Duodenal mucosa (tissue), 2 donors: ENCODE measurements at regions not wholly inside any gene's neighbourhood (a gene's known extent, or its start where the extent isn't known, plus 50 kb on each side); places are given as distances from the start of the nearest gene placed in this dataset.

Source experiments
- H3K27ac ChIP-seq: one replicate; pipeline ENCODE4 v1.7.0; 2013; ENCODE audit warnings: low read depth, low read length
- H3K27me3 ChIP-seq, 2 donors: one replicate each; pipeline ENCODE4 v1.7.0; 2013; ENCODE audit warnings: low read length in 2 of 2, control low read depth in 1 of 2; ENCODE audit not compliant: insufficient read depth in 2 of 2, control insufficient read depth in 1 of 2
- H3K36me3 ChIP-seq, 2 donors: one replicate each; pipeline ENCODE4 v1.7.0; 2013; ENCODE audit warnings: low read length in 2 of 2, control low read depth in 1 of 2; ENCODE audit not compliant: insufficient read depth in 2 of 2, control insufficient read depth in 1 of 2
- H3K4me1 ChIP-seq, 2 donors: one replicate each; pipeline ENCODE4 v1.7.0; 2013; ENCODE audit warnings: low read length in 2 of 2, control low read depth in 1 of 2; ENCODE audit not compliant: insufficient read depth in 2 of 2, control insufficient read depth in 1 of 2
- H3K4me3 ChIP-seq, 2 donors: one replicate each; pipeline ENCODE4 v1.7.0; 2013; ENCODE audit warnings: low read length in 2 of 2, low read depth in 1 of 2
- H3K9ac ChIP-seq, 2 donors: one replicate each; pipeline ENCODE4 v1.7.0; 2013; ENCODE audit warnings: low read length in 2 of 2, low read depth in 1 of 2
- H3K9me3 ChIP-seq, 2 donors: one replicate each; pipeline ENCODE4 v1.7.0; 2013; ENCODE audit warnings: low read length in 2 of 2, control low read depth in 1 of 2; ENCODE audit not compliant: control insufficient read depth in 1 of 2

DNA sequence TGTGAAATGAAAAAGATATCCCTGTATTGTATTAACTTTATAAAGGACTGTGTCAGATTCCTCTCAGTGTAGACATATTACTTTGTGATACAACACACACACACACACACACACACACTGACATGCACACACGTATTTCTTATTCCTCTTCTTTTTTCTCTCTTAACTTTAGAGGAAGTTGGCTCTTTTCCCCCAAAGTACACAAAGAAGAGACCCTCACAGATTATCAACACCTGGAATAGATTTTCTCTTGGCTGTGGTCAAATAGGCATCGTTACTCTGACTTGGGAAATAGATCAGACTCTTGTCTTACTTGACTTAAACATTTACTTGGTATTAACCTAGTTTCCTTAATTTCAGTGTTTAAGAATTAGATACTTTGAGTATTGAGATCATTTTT lies 792.8 kb downstream of the ADGRL2 start:
- no peak overlapping the region for H3K27ac ChIP-seq
- no peaks in the 10 kb centered on the region for H3K4me1 ChIP-seq
- peaks cover 0 to 5% of the 10 kb centered on the region in 2 donors for H3K9me3 ChIP-seq
- H3K36me3 ChIP-seq: no peaks in the 10 kb centered on the region
- H3K27me3 ChIP-seq: no peaks in the 10 kb centered on the region
- H3K4me3 ChIP-seq: no peak overlapping the region
- no peak overlapping the region for H3K9ac ChIP-seq

DNA sequence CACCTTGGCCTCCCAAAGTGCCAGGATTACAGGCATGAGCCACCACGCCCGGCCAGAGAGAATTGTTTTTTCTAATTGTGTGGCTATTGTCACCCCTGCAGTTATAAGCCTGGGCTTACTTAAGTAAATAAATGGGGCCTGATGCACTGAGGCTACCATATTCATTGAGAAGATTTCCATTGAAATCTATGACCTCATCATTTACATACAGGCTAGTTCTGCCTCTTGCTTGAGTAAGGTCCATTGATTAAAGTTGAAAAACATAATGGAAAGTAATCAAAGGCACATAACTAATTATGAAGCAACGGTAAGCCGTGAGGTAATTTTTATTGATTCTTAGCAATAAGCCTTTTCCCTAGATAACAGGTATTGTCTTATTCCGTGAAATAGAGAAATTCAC lies 788.9 kb downstream of the ADGRL2 start:
- no peak overlapping the region for H3K4me3 ChIP-seq

DNA sequence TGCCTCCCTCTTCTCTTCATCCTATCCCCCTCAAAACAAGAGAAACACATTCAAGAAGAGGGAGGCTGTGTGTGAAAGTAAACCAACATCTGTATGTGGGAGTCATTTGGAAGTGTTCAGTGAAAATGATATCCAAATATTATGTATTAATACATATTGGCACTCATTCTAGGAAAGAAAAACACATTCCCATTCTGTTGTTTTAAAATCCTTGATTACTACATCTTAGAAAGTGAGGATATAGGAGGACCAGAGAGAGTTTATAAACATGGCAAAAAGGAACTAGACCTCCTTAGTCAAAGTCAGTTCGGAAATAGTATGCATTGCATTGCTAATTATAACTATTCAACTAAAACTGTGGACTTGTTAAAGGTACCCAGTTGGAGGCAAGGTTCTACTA lies 786.6 kb downstream of the ADGRL2 start:
- Histone ChIP-seq H3K9ac (no peak overlapping the region), H3K4me1 (no peaks in the 10 kb centered on the region), H3K27ac (no peak overlapping the region), H3K36me3 (no peaks in the 10 kb centered on the region), H3K4me3 (no peak overlapping the region), H3K9me3 (peaks cover 0 to 5% of the 10 kb centered on the region in 2 donors), H3K27me3 (no peaks in the 10 kb centered on the region)

More for the DNA sequence above, 788.9 kb downstream of the ADGRL2 start:
- Histone ChIP-seq H3K36me3 (no peaks in the 10 kb centered on the region), H3K9ac (no peak overlapping the region), H3K27ac (no peak overlapping the region), H3K4me1 (no peaks in the 10 kb centered on the region), H3K27me3 (no peaks in the 10 kb centered on the region), H3K9me3 (peaks cover 0 to 5% of the 10 kb centered on the region in 2 donors)

DNA sequence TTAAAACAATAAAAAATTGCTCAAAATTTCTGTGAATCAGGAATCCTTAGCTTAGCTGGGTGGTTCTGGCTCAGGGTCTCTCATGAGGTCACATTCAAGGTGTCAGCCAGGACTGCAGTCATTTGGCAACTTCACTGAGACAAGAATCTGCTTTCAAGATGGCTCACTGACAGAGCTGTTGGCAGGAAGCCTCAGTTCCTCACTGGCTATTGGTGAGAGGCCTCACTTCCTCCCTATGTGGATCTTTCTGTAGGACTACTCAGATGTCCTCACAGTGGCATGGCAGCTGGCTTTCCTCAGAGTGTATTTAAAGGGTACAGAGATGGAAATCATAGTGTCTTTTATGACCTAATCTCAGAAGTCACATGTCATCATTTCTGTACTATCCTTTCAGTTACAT lies 785.7 kb downstream of the ADGRL2 start:
- H3K9me3 ChIP-seq: peaks cover 0 to 3% of the 10 kb centered on the region in 2 donors
- no peak overlapping the region for H3K27ac ChIP-seq
- no peaks in the 10 kb centered on the region for H3K36me3 ChIP-seq
- no peaks in the 10 kb centered on the region for H3K4me1 ChIP-seq
- no peaks in the 10 kb centered on the region for H3K27me3 ChIP-seq
- H3K4me3 ChIP-seq: no peak overlapping the region
- H3K9ac ChIP-seq: no peak overlapping the region

DNA sequence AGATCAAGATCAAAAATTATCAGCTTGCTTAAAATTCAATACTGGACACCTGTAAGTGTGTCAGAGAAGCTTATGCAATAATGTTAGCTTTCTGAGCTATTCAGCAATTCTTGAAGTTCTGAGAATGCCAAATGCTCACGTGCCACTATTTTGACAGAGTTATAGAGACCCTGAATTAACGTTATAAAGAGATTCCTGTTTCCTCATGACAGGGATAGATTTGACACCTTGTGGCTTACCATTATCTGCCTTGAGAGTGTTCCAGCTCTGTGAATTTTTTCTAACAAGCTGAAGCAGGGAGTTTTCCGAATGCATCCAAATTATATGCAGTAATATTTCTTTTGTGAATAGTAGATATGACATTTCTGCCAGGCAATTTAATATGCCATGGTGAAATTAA lies 781.6 kb downstream of the ADGRL2 start:
- H3K4me3 ChIP-seq: no peak overlapping the region
- no peak overlapping the region for H3K27ac ChIP-seq
- H3K27me3 ChIP-seq: no peaks in the 10 kb centered on the region
- no peaks in the 10 kb centered on the region for H3K9me3 ChIP-seq
- H3K36me3 ChIP-seq: no peaks in the 10 kb centered on the region
- H3K9ac ChIP-seq: no peak overlapping the region
- no peaks in the 10 kb centered on the region for H3K4me1 ChIP-seq

DNA sequence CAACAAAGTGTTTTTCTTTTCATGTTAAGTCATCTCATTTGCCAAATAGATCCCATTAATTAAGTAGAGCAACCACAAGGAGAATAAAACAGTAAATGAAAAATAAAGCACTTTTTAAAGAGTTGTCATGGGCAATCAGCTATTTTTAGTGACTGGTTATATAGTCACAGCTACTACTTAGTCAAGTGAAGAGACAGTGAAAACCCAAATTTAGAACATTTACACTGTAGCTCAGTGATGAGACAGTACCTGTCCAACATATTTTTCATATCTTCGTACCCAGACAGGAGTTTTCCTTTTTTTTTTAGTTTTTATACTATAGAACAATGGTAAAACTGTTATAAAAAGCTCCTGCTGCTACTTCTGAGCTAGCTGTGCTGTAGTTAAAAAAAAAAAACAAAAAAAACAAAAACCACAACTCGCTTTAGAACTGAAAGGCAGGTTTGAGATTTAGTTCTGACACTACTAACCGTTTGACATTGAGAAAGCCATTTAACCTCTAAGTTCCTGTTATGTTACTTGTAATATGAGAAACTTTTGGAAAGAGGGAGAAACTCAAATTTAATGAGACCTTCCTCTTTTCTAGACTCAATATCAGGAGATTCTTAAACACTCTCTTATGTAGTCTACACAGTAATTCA lies 777.5 kb downstream of the ADGRL2 start:
- no peaks in the 10 kb centered on the region for H3K36me3 ChIP-seq
- no peaks in the 10 kb centered on the region for H3K4me1 ChIP-seq
- H3K9ac ChIP-seq: no peak overlapping the region
- no peaks in the 10 kb centered on the region for H3K9me3 ChIP-seq
- H3K27me3 ChIP-seq: no peaks in the 10 kb centered on the region
- H3K27ac ChIP-seq: no peak overlapping the region
- no peak overlapping the region for H3K4me3 ChIP-seq

DNA sequence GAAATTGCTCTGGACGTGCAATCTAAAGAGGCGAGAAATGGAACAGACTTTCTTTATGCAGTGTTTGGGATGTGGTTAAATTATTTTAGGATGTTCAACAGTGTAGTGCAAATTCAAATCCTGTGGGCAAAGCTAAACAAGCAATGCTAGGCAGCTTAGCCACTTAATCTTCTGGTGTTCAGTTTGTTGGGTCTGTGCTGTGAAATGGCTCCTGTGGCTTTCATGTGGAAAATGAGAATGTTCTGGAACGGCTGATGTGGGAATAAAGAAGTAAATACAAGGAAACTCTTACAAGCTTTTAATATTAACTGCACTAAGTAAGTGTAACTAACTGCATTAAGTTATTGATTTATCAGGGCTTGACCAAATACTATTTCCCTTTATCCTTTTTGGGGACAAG lies 766.6 kb downstream of the ADGRL2 start:
- no peaks in the 10 kb centered on the region for H3K9me3 ChIP-seq
- no peak overlapping the region for H3K4me3 ChIP-seq
- H3K36me3 ChIP-seq: no peaks in the 10 kb centered on the region
- no peaks in the 10 kb centered on the region for H3K27me3 ChIP-seq
- H3K9ac ChIP-seq: no peak overlapping the region
- H3K4me1 ChIP-seq: no peaks in the 10 kb centered on the region
- no peak overlapping the region for H3K27ac ChIP-seq

DNA sequence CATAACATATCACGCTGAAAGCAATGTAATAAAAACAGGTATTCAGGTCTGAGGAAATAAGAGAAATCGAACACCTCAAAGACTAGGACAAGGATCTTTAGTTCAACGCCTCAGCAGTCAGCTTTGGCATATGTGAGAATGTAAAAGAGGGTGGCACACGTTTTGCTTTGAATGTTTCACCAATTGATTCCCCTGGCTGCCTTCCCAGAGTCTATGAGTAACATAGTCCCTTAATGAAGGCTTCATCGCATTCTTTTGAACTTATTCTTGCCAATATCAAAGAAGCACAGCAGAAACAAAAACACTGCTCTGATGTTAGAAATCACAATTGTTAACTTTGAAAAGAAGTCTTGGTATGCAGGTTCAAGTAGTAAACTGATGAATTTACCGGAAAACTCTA lies 764.8 kb downstream of the ADGRL2 start:
- Histone ChIP-seq H3K27ac (no peak overlapping the region), H3K27me3 (no peaks in the 10 kb centered on the region), H3K4me3 (no peak overlapping the region), H3K36me3 (no peaks in the 10 kb centered on the region), H3K9ac (no peak overlapping the region), H3K9me3 (no peaks in the 10 kb centered on the region), H3K4me1 (no peaks in the 10 kb centered on the region)

DNA sequence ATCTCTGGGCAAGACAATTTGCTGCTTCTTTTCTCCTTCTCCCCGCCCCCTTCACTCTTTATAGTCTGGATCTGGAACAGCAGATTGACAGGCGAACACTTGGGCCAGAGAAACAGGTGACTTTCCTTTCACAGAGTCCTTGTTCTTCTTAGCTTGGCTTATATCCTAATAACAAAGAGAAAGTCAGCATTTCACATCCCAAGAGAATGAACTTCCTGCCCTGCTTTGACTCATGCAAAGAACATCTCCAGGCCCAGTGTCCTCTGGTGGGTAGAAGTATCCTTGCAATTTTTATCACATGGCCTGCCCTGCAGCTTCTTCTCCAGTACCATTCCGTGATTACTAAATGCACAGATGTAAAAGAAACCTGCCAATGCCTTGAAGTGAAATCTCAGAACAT lies 764.4 kb downstream of the ADGRL2 start:
- Histone ChIP-seq H3K27me3 (no peaks in the 10 kb centered on the region), H3K4me3 (no peak overlapping the region), H3K27ac (no peak overlapping the region), H3K36me3 (no peaks in the 10 kb centered on the region), H3K9ac (no peak overlapping the region), H3K4me1 (no peaks in the 10 kb centered on the region), H3K9me3 (no peaks in the 10 kb centered on the region)

DNA sequence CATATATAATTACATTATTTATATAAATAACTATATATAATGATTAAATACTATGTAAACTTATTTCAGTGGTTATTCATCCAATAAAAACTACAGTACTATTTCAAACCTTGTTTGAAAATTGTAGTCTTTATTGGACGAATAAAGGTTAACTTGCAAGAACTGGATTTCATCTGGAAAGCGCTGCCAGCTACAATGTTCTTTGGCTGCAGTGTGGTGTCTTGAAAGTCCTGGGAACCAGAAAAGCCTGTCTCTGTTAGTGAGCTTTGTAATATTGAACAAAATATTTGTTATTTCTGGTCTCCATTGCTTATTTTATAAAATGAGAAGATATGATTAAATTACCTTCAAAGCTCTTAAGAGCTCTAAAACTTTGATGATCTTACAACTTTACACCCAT lies 763.6 kb downstream of the ADGRL2 start:
- H3K4me1 ChIP-seq: no peaks in the 10 kb centered on the region
- H3K36me3 ChIP-seq: no peaks in the 10 kb centered on the region
- H3K9me3 ChIP-seq: no peaks in the 10 kb centered on the region
- H3K27me3 ChIP-seq: no peaks in the 10 kb centered on the region
- no peak overlapping the region for H3K4me3 ChIP-seq
- H3K27ac ChIP-seq: no peak overlapping the region
- H3K9ac ChIP-seq: no peak overlapping the region

DNA sequence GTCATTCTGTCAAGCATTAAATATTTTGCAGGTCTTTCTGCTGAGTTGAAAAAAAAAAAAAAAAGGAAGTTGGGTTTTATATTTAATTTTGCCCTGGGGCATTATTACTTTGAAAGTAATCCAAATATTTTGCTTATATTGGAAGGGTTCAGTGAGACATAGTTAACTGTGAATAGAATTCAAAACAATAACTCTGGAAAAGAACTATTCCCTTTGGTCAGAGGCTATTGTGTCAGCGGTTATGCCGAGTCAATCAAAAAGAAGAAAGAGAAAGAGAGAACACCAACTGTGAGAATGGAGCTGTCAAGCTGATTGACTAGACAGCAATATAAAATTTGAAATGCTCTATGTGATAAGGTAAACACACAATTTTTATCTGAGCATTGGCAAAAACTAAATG lies 761.7 kb downstream of the ADGRL2 start:
- H3K27me3 ChIP-seq: no peaks in the 10 kb centered on the region
- H3K36me3 ChIP-seq: no peaks in the 10 kb centered on the region
- no peak overlapping the region for H3K4me3 ChIP-seq
- no peak overlapping the region for H3K9ac ChIP-seq
- H3K4me1 ChIP-seq: no peaks in the 10 kb centered on the region
- no peaks in the 10 kb centered on the region for H3K9me3 ChIP-seq
- no peak overlapping the region for H3K27ac ChIP-seq
